ENCODE measurements at regions not wholly inside any gene's neighbourhood (a gene's known extent, or its start where the extent isn't known, plus 50 kb on each side); places are given as distances from the start of the nearest gene placed in this dataset.

GRCh38 chr6:76397966-76398365 lies 325.5 kb upstream of the IMPG1 start:
- 89 to 95% (median 91%) methylated on average over 1 of the region's 1 CpG for WGBS, 5 donors
- Histone ChIP-seq H3K4me1 (no peaks in the 10 kb centered on the region), H3K27me3 (no peaks in the 10 kb centered on the region), H3K36me3 (no peaks in the 10 kb centered on the region), H3K9me3 (peaks cover 0 to 4% (median 0%) of the 10 kb centered on the region in 4 donors), H3K27ac (no peak overlapping the region), H3K4me3 (no peak overlapping the region)
- DNase-seq = no peak
- intact Hi-C loops (cut with DNase I; ENCODE audit: low total_unique reads) = no loop called here
- TF ChIP-seq EP300 (IDR thresholded peaks at IDR 0.05) (no peak), POLR2AphosphoS5 (IDR thresholded peaks at IDR 0.05) (no peak), CTCF (IDR thresholded peaks at IDR 0.05) (no peak), POLR2A (IDR thresholded peaks at IDR 0.05) (no peak)

- WGBS, 5 donors = 71 to 100% (median 76%) methylated on average over 1 of the region's 1 CpG
- H3K36me3 ChIP-seq = no peaks in the 10 kb centered on the region
- intact Hi-C loops (cut with DNase I; ENCODE audit: low total_unique reads) = no loop called here
- no peak for DNase-seq
- no peak overlapping the region for H3K27ac ChIP-seq
- H3K9me3 ChIP-seq = peaks cover 0 to 50% (median 27%) of the 10 kb centered on the region in 4 donors
- TF ChIP-seq EP300 (IDR thresholded peaks at IDR 0.05) (no peak), POLR2AphosphoS5 (IDR thresholded peaks at IDR 0.05) (no peak), POLR2A (IDR thresholded peaks at IDR 0.05) (no peak), CTCF (IDR thresholded peaks at IDR 0.05) (no peak)
- H3K4me3 ChIP-seq = no peak overlapping the region
- H3K4me1 ChIP-seq = no peaks in the 10 kb centered on the region
- H3K27me3 ChIP-seq = no peaks in the 10 kb centered on the region
Observed at GRCh38 chr6:76382201-76382600, 309.7 kb upstream of the IMPG1 start.

- Histone ChIP-seq H3K9me3 (peaks cover 0 to 55% (median 27%) of the 10 kb centered on the region in 4 donors), H3K27me3 (no peaks in the 10 kb centered on the region), H3K36me3 (no peaks in the 10 kb centered on the region), H3K27ac (no peak overlapping the region), H3K4me1 (no peaks in the 10 kb centered on the region), H3K4me3 (no peak overlapping the region)
- TF ChIP-seq POLR2A (IDR thresholded peaks at IDR 0.05) (no peak), EP300 (IDR thresholded peaks at IDR 0.05) (no peak), POLR2AphosphoS5 (IDR thresholded peaks at IDR 0.05) (no peak), CTCF (IDR thresholded peaks at IDR 0.05) (no peak)
- 46 to 55% (median 54%) methylated on average over 2 of the region's 2 CpGs for WGBS, 5 donors
- intact Hi-C loops (cut with DNase I; ENCODE audit: low total_unique reads) = no loop called here
- DNase-seq = no peak
Observed at GRCh38 chr6:76381612-76382011, 309.1 kb upstream of the IMPG1 start.

- intact Hi-C loops (cut with DNase I; ENCODE audit: low total_unique reads) = loop anchor here (10.0 kb wide), 1 partner anchor 416 kb away; no protein-coding TSS in a partner anchor
- no peaks in the 10 kb centered on the region for H3K27me3 ChIP-seq
- no peak for TF ChIP-seq EP300 (IDR thresholded peaks at IDR 0.05)
- no peak for TF ChIP-seq POLR2AphosphoS5 (IDR thresholded peaks at IDR 0.05)
- TF ChIP-seq POLR2A (IDR thresholded peaks at IDR 0.05) = no peak
- TF ChIP-seq CTCF (IDR thresholded peaks at IDR 0.05) = peak in 3 of 7 experiments; percentile 11 to 38 (median 33)
- H3K36me3 ChIP-seq = no peaks in the 10 kb centered on the region
- DNase-seq = peak in 1 of 2 donors; percentile 47
- H3K4me1 ChIP-seq = no peaks in the 10 kb centered on the region
- H3K27ac ChIP-seq = no peak overlapping the region
- H3K4me3 ChIP-seq = no peak overlapping the region
- no peaks in the 10 kb centered on the region for H3K9me3 ChIP-seq
Observed at GRCh38 chr6:76351275-76351674, 278.8 kb upstream of the IMPG1 start.
